SKM-1 treated with dmso at 0.1 percent for 144 hours (cell line): ENCODE measurements at regions not wholly inside any gene's neighbourhood (a gene's known extent, or its start where the extent isn't known, plus 50 kb on each side); places are given as distances from the start of the nearest gene placed in this dataset.

Experiments used
- DNase-seq: peaks from one replicate; lab custom pipeline; 2025; ENCODE audit not compliant: unreplicated experiment; lab: John Stamatoyannopoulos, UW

DNA sequence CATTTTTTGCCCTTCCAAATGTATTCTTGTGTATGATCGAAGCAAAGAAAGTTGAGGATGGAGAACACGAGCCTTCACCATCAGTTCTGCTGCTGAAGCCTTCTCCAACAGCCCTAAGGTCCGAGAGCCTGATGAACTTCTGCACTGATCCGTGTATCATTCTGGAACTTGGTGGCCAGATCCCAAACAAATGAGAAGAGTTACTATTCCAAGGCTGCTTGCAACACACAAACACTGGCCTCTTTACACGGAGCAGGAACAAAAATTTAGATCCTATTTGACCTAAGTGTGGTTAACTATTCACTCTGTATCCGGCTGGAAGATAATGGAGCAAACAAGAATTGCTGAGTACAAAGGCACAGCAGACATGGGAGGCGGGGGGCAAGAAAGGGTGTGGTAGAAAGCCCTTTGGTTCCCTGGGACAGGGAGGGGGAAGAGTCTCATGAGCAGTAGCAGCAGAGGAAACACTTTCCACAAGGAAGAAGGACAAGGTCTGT, 282.9 kb downstream of the SOX9 start:
- no peak for DNase-seq

GRCh38 chr17:72404872-72405271, 284.1 kb downstream of the SOX9 start:
- DNase-seq = no peak

GRCh38 chr17:72405662-72406230, 284.9 kb downstream of the SOX9 start:
- no peak for DNase-seq

DNA sequence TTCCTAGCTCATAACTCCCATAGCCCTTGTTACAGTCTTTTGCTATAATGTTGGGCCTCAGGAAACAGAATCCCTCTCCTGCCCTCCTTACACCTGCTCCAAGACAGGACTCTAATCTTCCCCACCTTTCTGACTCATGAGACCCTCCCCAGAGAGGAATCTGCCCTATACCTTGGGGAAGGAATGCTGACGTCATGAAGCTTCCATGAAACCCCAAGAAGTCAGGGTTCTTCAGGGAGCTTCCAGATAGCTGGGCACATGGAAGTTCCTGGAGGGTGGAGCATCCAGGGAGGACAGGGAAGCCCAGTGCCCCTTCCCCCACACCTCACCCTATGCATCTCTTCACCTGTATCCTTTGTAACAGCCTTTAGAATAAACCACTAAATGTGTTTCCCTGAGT, 285.7 kb downstream of the SOX9 start:
- DNase-seq = no peak

GRCh38 chr17:72407336-72407909, 286.6 kb downstream of the SOX9 start:
- DNase-seq = no peak

DNA sequence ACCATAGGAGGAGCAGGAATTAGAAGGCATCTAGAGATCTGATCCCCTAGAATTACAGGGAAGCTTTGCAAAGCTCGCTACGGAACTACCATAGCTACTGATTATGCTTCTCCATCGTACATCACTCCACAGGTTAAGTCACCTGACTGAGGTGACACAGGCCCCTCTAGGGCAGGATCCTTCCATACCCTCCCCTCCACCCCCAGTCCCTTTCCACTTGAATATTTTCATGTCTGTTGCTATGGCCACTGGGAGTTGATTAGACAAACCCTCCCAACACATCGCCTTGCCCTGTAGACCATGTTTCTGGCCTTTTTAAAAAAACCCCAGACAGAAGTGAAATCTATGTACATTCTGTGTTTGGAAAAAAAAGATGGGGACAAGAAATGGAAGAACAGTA, 287.1 kb downstream of the SOX9 start:
- no peak for DNase-seq

- DNase-seq = no peak
Observed at GRCh38 chr17:72408641-72409040, 287.8 kb downstream of the SOX9 start.

DNA sequence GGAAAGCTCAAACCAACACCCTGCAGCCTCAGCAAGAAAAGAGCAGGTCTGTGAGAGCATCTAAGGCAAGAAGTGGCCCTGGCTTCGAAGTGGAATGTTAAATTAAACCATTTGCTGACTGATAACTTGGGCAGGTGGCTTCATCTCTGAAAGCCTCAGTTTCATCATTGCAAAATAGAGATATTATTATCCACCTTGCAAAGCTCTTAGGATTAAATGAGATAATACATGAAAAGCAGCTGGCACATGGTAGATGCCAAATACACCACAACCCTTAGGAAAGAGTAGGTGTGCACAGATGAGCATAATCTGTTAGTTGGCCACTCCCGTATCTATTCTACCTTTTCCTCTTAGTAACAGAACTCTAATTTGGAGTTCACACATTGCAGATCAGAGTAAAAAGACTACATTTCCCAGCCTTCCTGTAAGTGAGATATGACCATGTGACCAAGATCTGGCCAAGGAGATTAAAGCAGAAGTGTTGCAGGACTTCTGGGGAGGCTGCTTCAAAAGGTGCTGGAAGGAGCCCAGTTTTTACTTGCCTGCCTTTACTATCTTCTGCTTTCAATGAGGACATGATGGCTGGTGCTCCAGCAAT, 288.7 kb downstream of the SOX9 start:
- peak; percentile 2 for DNase-seq

DNA sequence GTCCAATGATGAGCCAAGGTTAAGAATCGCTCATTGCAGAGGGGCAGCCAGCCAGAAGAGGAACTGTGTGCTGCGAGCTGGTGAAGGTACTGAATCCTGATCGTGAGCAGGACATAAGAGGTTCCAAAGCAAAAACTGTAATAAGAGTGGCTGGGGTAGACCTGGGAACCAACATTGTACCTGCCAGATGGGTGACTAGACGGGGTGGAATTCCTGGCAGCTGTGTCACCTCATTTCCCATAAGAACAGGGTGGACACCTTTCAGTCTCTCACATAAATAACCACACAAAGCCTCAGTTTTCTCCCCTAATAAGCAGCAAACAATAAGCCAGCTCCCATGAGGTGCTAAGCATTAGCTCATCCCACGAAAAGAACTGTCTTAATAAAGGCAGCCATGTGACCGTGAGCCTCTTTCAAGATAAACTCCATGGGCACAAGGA, 290.3 kb downstream of the SOX9 start:
- DNase-seq = no peak

DNA sequence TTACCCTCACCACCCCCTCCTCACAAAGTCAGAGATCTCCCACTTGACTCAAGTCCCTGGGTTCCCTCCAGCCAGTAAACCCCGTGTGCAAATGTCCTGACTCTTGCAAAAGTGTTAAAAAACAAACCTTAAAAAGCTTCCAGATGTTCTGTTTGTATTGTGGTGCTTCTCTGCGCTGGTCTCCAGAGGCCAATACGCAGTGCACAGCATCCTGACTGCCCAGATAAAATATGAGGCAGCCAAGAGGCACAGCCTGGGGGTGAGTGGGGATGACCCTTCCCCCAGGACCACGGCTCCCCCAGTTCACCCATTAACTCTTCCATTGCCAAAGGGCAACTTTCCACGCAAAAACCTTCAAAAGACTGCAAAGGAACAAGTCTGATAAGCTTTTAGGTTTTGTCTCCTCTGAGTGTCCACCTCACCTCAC, 291.8 kb downstream of the SOX9 start:
- no peak for DNase-seq

GRCh38 chr17:72413077-72414031, 292.5 kb downstream of the SOX9 start:
- no peak for DNase-seq

GRCh38 chr17:72414032-72414396, 293.2 kb downstream of the SOX9 start:
- DNase-seq = no peak

- DNase-seq = no peak
Observed at GRCh38 chr17:72414967-72415853, 294.4 kb downstream of the SOX9 start.

GRCh38 chr17:72416054-72416675, 295.3 kb downstream of the SOX9 start:
- DNase-seq = no peak

DNA sequence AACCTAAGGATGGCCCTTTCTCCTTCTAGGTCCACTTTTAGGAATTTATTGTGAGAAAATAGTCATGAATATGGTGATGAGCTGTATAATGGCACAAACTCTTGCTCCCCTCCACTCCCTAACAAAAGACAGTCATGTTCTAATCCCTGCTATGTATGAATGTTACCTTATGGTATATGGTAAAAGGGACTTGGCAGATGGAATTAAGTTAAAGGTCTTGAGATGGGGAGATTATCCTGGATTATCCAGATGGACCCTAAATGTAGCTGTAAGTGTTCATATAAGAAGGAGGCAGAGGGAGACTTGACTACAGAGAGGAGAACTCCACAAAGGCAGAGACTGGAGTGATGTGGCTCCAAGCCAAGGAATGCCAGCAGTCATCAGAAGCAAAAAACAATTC, 296.1 kb downstream of the SOX9 start:
- no peak for DNase-seq

- no peak for DNase-seq
Observed at GRCh38 chr17:72417627-72418026, 296.8 kb downstream of the SOX9 start.

GRCh38 chr17:72419866-72420774, 299.3 kb downstream of the SOX9 start:
- no peak for DNase-seq

DNA sequence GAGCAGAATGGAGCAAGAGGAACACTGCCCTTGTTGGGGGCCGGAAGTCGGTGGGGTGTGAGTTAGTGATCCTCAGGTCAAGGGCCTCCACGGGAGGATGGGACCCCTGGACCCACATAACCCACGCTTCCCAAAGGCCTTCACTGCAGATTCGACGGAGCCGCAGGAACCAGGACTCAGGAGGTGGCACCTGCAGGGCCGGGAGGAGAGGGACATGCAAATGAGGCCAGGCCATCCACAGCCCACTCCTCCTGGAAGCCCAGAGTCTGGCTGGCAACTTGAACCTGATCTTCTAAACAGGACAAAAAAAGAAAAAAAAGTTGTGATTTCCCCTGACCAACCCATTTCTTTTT, 299.9 kb downstream of the SOX9 start:
- no peak for DNase-seq
